ENCODE measurements at regions not wholly inside any gene's neighbourhood (a gene's known extent, or its start where the extent isn't known, plus 50 kb on each side); places are given as distances from the start of the nearest gene placed in this dataset.

DNA sequence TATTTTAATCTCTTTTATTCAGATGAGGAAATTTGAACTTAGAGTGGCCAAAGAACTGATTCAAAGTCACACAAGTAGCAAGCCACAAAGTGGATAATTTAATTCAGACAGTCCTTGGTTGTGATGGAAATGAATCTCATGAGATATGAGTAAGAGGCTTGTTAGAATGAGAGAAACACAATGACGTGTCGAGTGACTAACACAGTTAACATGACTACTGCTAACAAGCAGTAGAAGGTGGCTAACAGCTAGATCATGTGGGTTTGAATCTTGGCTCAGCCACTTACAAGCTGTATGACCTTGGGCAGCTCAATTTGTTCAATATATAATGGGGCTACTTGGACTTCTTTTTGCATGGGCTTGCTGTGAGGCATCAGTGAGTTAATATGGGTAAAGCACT lies 104.5 kb upstream of the LMO4 start:
- DNase-seq (ENCODE audit: low read depth) = peak; percentile 94

DNA sequence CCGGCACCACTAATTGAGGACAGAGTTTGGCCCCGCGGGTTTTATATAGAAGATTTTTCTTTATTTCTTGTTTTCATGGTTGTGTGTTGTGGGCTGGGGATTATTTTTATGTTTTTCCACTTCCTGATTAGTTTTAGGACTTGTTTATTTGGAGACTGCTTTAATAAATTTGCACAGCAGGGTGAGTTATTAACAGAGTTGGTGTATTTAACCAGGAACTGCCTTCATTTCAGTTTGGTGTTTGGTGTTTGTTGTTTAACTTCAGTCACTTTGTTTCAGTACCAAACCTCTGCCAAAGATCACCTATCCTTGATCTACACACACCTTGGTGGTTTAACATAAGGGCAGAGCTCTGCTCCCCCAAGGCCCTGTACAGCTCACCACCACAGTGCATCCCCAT lies 103.5 kb upstream of the LMO4 start:
- no peak for DNase-seq (ENCODE audit: low read depth)

DNA sequence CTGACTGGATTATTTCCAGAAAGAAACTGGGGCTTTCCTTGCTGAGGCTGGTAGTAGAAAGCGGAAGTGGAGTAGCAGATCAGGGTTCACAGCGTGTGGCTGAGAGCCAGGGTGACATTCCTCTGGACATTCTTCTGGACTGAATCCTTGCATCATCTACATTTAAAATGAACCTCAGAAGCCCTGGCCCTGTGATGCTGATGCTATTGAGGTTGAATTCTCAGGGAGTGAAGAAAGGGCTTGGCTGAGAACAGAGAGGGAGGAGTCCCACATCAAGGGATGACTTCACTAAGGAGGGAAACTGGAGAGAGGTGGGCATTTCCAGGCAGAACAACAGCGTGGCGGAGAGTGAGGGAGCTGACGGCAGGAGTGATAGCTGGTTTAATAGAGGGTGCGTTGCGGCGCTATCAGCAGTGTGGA lies 102.3 kb upstream of the LMO4 start:
- peak; percentile 98 for DNase-seq (ENCODE audit: low read depth)

DNA sequence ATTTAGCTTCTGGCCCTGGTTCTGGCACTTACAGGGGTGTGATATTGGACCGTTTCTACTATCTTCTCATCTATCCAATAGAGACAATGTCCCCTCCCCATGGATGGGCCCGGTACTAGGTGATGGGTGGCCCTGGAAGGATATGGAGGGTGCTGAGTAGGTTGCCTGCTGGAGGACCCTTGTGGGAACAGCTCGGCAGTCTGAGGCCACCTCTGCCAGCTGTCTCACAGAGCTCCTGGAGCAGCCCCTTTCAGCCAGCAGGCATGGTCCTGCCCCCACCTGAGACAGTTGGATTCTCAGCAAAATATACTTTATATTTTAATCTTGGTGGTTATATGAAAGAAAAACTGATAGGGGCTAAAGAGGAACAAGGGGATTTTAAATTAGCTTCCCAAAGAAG lies 101.0 kb upstream of the LMO4 start:
- no peak for DNase-seq (ENCODE audit: low read depth)

DNA sequence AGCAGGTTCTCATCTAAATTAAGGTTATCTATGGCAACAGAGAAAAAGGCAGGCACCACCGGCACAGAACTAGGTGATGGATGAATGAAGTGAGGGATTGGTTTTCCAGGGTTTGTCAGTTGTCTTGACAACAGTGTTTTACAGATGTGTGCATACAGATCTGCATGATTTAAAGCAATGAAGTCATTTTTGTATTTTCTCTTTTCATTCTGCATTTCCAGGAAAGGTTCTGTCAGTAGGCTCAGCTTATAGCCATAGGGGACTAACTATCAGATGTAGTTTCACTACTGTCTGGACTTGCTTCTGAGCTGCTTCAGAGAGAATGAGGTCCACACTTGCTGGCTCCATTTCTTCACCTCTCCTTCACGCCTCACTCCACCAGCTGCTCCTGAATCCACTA lies 98.2 kb upstream of the LMO4 start:
- no peak for DNase-seq (ENCODE audit: low read depth)

DNA sequence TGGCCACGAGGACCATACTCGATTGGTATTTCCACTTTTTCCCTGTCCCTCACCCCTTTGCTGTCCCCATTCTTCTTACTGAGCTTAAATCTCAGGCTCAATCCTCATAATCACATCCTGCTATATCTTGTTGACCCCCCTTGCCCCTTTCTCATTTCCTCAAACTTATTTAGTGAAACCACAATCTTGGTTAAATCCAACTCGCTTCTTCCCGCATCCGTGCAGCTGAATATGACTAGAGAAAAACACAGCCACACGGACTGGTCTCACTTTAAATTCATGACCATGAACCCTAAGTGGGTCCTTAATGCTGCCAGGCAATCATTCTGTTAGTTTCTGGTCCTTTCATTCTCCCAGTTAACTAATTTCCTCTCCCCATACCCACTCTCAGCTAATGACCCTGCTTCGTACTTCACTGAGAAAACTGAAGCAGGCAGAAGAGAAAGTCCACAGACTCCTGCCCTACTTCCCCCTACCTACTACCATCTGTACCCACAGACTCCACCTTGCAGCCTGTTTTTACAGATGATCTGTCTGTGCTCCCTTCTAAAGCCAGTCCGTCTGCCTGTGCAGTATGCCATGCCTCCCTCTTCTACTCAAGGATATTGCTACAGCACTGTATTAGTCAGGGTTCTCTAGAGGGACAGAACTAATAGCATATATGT lies 96.8 kb upstream of the LMO4 start:
- DNase-seq (ENCODE audit: low read depth) = no peak

DNA sequence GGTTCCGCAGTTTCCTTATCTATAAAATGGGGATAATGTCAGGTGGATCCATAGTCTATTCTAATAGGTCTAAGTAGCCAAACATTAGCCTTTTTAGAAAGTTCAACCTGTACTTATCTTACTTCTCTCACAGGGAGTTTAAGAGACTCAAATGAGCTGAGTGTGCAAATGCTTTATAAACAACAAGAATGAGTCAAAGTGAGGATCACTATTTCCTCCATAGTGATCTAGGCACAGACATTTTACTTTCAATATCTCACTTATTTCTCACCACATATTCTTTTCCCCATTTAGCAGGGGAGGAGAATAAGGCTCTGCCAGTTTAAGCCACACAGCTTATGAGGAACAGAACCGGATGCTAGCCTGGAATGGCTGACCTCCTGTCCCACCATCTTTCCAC lies 92.1 kb upstream of the LMO4 start:
- DNase-seq (ENCODE audit: low read depth) = no peak

DNA sequence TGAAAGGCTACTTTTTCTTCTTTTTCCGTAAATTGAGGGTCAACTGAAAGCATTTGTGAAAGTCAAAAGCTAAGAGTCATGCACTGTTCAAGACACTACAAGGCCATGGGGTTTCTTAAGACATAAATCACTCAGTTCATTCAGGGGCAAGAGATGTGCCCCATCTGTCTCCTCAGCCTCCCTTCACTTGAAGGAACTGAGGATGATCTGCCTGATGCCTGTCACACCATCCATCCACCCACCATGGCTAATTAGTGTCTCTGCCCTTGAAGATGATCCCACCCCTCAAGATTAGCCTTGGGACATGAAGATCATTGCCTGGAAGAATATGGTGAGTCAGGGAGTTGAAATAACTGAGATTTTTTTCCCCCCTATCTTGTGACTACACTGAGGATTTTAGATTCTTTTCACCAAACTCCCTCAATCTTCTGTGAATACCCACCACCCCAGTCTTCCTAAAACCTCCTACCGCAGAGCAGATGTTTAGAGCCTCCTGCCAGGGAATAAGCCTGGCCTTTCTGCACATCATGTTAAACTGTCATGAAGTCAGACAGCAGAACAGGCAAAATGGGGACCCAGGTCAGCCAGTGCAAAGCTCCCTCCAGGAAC lies 88.6 kb upstream of the LMO4 start:
- no peak for DNase-seq (ENCODE audit: low read depth)

DNA sequence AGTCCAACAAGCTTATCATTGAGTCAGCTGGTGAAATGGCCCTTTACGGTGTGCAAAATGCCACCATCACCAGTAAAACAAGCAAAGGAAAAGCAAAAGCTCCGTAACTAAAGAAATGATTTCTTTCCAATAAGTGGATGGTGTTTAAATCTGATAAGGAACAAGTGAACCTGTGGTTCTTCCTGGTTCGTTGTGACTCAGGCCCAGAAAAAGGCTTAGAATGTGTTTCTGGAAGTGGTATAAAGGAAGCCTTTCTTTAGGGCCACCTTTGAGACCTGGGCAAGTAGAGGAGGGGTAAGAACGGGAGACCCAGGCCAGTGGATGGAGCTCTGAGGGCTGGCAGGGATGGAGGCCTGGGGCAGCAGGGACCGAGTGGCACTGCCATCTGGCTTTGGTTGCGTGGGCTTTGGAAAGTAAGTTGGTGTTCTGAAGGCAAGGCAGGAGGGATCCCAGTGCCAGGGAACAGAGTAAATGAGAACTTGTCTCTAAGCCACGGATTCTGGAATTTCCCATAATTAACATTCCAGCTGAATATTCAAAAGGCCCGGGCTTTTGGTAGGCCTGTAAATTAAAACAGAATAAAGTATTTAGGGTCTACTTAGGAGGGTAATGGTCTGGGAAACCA lies 87.9 kb upstream of the LMO4 start:
- no peak for DNase-seq (ENCODE audit: low read depth)

DNA sequence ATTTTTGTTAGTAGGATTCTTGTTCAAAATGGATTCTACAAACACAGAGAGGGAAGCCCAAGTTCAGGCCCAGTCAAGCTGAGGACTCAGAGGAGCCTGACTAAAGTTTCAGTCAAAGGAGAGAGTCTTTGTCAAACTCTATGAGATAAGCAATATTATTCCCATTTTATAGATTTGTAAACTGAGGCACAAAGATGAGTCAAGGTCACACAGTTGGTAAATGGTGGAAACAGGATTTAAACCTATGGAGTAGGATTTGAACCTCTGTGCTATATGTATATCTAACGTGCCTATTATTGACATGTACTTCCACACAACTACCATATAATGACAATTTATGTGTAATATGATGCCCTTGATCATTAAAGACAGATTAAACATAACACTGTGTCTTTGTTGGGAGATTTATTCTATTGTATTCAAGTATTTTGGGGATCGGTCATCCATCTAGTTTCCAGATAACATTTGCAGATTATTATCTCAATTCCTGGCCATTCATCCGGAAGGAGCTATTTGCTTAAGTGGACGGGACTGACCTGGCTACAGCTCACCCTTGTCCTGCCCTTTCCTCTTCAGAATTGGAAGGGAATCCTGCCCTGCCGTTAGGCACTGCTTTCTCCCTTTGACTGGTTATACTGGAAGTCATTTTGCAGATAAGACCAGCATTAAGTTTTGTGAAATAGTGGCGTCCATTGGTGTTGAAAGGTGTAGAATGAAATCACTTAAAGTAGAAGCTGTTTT lies 86.1 kb upstream of the LMO4 start:
- no peak for DNase-seq (ENCODE audit: low read depth)

DNA sequence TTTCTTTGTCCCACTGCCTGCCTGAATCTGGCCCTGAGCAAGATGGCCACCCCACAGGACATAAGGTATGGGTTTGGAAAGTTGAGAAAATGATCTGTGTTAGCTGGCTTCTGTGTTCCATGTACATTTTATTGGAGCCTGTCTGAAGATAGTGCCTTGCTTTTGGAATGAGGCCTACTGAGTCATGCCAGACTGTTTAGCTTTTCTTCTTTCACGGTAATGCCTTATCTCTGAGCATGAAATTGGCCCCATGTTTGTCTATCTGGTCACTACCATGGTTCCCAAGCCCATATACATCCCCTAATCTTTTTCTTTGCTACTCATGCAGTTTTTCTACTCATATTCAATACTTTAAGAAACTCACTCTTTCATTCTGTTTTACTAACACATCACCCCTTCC lies 85.1 kb upstream of the LMO4 start:
- DNase-seq (ENCODE audit: low read depth) = no peak

DNA sequence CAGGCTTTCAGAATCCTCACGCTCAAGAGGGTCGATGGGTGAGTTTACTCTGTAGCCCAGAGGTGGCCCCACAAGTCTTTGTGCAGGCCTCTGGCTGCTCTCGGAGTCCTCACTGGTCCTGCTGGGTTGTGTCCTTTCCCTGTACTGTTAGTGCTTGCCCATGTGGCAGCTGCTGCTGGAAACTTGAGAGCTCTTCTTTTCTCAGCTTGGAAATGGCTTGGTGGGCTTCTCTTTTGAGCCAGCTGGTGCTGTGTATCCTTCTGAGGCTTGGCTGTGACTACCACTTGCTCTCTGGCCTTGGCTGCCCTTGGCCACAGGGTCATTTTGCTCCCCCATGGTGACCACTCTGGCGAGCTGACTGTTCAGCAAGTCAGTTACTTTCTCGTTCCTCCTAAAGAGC lies 82.2 kb upstream of the LMO4 start:
- DNase-seq (ENCODE audit: low read depth) = no peak

DNA sequence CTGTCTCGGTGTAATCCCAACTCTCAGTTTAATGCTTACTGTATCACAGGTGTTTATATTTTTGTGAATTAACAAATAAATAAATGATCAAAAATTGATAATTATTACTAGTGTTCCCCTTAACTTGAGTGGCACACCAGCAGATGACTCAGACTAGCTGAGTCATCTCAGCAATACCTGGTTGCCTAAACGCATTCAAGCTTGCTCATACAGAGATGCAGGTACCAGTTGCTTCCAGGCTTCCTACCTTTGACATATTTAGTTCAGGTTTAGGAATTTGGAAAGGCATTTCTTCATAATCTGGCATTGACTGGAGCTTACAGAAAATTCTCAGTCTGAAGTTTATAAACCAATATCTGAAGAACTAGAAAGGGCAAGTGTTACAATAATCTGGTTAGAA lies 78.9 kb upstream of the LMO4 start:
- no peak for DNase-seq (ENCODE audit: low read depth)

DNA sequence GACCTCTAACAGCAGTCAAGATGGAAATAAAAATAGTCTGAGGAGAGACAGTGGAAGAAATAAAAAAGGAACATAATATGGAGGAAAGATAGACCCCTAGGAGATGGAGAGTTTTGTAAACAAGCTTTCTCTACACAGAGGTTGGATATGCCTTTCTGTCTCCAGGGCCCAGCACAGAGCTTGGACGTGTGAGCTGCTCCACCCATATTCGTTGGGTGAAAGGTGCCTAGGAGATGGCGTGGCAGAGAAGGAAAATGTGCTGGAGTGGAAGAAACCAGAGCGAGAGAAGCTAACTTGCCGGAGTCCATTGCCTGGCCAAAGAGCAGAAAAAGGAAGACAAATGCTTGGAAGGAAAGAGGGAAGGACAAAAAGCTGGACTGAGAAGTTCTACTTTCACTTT lies 78.3 kb upstream of the LMO4 start:
- DNase-seq (ENCODE audit: low read depth) = no peak

DNA sequence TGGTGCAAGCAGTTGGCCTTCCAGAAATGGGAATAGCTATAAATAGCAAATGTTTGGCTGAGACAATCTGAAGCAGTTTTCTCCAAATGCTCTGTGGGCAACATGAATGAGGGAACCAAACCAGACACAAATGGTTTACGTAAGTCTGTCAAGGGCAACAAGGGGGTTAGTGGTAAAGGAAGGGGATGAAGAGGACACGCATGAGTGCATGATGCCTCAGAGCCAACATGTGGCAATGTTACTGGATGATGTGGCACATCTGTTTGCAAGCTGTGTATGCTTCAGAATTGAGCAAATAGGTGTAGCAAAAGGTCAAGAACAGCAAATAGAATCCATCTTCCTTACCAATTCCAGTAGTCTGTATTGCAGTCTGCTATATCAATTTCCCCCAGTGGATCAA lies 76.3 kb upstream of the LMO4 start:
- DNase-seq (ENCODE audit: low read depth) = no peak

DNA sequence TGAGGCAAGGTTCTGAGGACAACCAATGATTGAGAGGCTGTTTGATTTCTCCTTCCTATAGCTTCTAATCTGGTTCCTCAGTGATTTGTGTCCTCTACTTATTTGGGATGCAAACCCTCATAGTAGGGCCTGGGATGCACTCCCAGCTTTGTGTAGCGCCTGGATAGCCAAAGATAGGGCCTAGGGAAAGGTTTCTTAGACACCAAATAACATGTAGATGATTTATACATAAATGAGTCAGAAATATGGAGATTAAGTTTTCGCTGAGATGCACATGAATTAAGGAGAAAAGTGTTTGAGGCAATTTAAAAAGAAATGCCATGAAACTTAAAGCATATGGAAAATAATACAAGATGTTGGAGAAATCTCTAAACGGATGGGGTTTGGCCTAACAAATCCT lies 66.0 kb upstream of the LMO4 start:
- DNase-seq (ENCODE audit: low read depth) = no peak

DNA sequence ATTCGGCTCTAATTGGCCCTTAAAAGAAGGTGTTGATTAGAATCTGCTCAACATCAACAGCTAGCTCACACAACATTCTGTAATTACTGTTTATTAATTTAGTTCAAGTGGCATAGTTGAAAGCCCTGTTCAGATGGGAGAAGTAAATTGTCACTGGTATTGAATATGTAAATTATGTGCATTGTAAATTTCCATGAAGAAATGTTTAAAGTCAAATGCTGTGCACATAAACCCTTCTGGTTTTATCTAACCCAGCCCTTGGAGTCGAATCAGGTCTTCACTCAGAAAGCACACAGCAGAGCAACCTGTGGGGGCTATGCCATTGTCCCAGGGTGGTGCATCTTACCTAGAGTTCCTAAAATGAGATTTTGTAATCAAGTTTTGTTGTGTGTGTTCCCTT lies 65.4 kb upstream of the LMO4 start:
- no peak for DNase-seq (ENCODE audit: low read depth)

DNA sequence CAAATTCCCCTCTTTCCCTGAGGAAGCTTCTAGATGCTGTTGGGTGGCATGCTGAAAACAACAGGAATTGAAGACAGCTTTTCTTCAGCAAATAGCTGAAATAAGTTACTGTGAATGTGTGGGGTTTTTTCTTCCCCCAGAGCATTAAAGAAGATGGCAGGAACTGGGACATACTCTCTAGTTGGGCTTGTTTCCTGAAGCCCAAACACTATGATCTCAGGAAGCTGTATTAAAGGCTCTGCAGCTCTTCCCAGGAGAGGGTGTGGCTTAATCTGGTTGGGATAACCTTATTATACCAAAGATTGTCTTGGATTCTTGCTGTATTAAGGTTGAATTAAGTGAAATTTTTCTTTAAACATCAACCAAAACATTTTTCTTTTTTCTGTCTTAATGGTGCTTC lies 64.9 kb upstream of the LMO4 start:
- DNase-seq (ENCODE audit: low read depth) = no peak

DNA sequence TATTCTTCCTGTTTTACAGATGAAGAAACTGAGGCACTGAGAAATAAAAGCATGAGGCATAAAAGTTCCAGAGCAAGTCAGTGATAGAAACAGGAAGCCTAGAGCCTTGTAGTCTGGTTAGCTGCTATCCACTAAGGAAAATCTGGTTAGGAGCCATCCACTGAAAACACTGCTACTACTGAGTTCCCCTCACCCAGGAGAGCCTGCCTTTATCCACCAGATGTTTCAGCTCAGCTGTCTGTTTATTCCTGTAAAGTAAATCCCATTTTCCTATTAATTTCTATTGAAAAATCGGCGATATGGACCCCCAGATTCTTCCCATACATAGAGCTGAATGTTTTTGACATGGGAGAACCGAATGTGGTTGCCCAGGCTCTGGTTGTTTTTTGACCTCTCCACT lies 63.7 kb upstream of the LMO4 start:
- DNase-seq (ENCODE audit: low read depth) = no peak

DNA sequence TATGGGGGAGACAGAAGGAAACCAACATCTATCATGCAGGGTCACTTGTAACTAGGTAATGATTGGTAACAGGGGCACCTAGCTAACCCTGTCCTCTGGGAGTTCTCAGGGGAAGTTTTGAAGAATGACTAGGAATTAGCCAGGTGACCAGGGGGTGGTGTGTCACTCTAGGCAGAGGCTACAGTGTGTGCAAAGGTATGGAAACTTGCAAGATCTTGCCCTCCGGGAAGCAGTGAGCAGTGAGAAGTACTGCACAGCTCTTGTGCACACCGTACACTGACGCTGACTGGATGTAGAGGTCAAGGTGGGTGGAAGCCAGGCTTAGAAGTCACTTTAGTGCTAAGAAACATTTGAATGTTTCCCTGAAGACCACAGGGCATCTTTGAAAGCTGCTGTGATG lies 62.9 kb upstream of the LMO4 start:
- DNase-seq (ENCODE audit: low read depth) = no peak

DNA sequence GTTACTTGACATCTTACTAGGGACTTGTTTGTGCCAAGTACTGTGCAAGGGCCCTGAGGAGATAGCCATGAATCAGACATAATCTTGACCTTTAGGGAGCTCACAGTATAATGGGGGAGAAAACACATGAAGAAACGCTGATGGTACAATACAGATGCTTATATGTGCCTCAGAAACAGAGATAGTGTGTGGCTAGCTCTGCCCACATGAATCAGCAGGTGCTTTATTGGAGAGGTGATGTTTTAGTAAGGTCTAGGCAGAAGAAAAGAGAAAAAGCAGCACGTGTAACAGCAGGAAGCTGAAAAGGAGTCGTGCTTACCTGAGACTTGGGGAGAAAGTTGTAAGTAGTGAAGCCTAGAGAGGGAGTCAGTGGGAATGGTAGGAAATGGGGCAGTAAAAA lies 60.6 kb upstream of the LMO4 start:
- no peak for DNase-seq (ENCODE audit: low read depth)

DNA sequence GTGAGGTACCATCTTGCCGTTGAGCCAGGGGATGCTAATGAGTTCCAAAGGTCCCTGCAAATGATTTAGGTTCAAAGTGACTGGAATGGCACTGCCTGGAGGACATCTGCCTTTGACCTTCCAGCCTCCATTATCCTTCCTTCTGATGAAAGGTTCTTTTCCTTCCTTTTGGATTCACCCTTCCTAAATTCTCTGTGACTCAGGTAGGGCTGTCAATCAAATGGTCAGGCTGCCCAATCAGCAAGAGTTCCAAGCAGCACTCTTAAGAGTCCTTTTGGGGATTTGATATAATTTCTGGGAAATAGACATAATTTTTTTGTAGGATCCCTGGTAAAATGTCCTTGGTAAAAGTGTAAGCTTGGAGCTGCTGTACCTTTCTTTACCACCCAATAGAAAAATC lies 58.8 kb upstream of the LMO4 start:
- no peak for DNase-seq (ENCODE audit: low read depth)

DNA sequence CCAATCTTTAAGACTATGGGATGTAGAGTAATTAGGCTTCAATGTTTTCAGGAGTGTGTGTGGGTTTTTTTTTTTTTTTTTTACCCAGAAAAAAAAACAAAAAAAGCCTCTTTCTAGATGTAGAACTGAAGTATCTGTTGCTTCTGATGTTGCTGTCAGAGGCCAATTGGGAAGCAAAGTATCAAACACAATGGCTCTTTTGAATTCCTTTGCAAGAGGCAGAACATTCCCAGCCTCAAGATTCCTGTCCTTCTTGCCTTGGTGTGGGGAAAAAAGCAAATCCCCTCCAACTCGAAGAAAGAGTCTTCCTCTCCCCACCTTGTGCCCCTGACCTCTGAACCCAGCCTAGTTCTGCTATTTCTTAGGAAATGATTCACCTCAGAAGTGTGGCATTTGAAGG lies 55.4 kb upstream of the LMO4 start:
- DNase-seq (ENCODE audit: low read depth) = no peak

Data from HS-27A (cell line).